Colonic mucosa (tissue), 4 donors: ENCODE measurements at regions not wholly inside any gene's neighbourhood (a gene's known extent, or its start where the extent isn't known, plus 50 kb on each side); places are given as distances from the start of the nearest gene placed in this dataset.
A peak's percentile ranks its signal among the peaks of the same experiment; 100 is the strongest.

Experiments
- DNase-seq: peaks from one replicate; pipeline ENCODE4 v3.0.0-alpha.2; 2020
- H3K27ac ChIP-seq: fragments of 200-600 bp; one replicate; pipeline ENCODE4 v1.8.0; 2021
- H3K27me3 ChIP-seq: fragments of 200-600 bp; one replicate; pipeline ENCODE4 v1.8.0; 2021
- H3K36me3 ChIP-seq: fragments of 200-600 bp; one replicate; pipeline ENCODE4 v1.8.0; 2021
- H3K4me1 ChIP-seq: fragments of 200-600 bp; one replicate; pipeline ENCODE4 v1.8.0; 2021; ENCODE audit warnings: mild to moderate bottlenecking
- H3K4me3 ChIP-seq: fragments of 200-600 bp; one replicate; pipeline ENCODE4 v1.8.0; 2021
- H3K9ac ChIP-seq, 2 donors: one replicate each; pipeline ENCODE4 v1.7.0; 2013; ENCODE audit warnings: control low read depth in 2 of 2, low read depth in 2 of 2, low read length in 2 of 2
- H3K9me3 ChIP-seq: fragments of 200-600 bp; one replicate; pipeline ENCODE4 v1.8.0; 2021
- intact Hi-C: fragments of 100-400 bp; cut with DNase I; formaldehyde crosslinking; loops from one replicate; pipeline ENCODE4 v1.14.1; 2022
- TF ChIP-seq, protein P1 (sequence below): fragments of 200-600 bp; IDR thresholded peaks from one replicate; pipeline ENCODE4 v1.8.0; 2022; ENCODE audit warnings: antibody characterized with exemption, mild to moderate bottlenecking
- donor health status: healthy.
- donor health status: DM: no; HTN: no; CAD: no.
- donor health status: DM: no; HTN: no; CAD: no.

DNA sequence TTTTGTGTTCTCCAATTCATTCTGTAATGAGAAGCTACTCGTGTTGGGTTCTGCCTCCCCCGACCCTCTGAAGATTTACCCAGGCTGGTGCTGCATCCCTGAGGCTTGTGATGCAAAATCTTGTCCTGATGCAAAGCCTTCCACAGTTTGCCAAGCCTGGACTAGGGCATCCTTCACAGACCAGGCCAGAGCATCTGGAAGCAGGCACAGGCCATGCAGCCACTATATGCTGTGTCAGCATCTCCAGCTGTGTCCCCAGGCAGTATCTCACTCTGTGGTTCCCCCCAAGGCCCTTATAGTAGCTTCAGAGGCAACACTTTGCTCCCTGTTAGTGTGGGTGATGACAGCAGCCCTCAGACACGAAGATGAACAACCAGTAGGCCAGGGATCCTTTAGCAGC lies 77.3 kb upstream of the RCN1 start:
- intact Hi-C loops: no loop called here
- H3K9me3 ChIP-seq: no peaks in the 10 kb centered on the region
- DNase-seq: no peak
- H3K27me3 ChIP-seq: no peaks in the 10 kb centered on the region
- H3K9ac ChIP-seq: no peak overlapping the region
- TF ChIP-seq, protein P1, sequence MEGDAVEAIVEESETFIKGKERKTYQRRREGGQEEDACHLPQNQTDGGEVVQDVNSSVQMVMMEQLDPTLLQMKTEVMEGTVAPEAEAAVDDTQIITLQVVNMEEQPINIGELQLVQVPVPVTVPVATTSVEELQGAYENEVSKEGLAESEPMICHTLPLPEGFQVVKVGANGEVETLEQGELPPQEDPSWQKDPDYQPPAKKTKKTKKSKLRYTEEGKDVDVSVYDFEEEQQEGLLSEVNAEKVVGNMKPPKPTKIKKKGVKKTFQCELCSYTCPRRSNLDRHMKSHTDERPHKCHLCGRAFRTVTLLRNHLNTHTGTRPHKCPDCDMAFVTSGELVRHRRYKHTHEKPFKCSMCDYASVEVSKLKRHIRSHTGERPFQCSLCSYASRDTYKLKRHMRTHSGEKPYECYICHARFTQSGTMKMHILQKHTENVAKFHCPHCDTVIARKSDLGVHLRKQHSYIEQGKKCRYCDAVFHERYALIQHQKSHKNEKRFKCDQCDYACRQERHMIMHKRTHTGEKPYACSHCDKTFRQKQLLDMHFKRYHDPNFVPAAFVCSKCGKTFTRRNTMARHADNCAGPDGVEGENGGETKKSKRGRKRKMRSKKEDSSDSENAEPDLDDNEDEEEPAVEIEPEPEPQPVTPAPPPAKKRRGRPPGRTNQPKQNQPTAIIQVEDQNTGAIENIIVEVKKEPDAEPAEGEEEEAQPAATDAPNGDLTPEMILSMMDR: no peak
- no peaks in the 10 kb centered on the region for H3K4me1 ChIP-seq
- no peaks in the 10 kb centered on the region for H3K36me3 ChIP-seq
- H3K4me3 ChIP-seq: no peak overlapping the region
- no peak overlapping the region for H3K27ac ChIP-seq

DNA sequence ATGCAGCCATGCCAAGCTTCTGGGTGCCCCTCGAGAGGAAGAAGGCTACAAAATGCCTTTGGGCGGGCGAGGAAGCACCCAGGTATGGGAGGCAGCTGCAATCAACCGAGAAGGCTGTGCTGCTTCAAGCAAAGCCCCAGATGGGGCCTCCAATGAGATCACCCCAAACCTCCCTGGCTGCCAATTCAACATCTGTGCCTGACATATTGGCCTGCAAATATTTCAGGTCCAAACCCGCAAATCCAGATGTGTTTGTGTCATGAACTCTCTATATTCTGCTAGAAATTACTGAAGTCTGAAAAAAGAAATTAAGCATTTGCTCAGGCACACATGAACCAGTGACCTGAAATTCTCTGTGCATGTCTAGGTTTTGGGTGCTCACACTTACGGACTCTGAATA lies 78.8 kb upstream of the RCN1 start:
- no peak for DNase-seq
- TF ChIP-seq, protein P1: no peak
- Histone ChIP-seq H3K27me3 (no peaks in the 10 kb centered on the region), H3K36me3 (no peaks in the 10 kb centered on the region), H3K27ac (no peak overlapping the region), H3K4me3 (no peak overlapping the region), H3K4me1 (no peaks in the 10 kb centered on the region), H3K9ac (no peak overlapping the region), H3K9me3 (no peaks in the 10 kb centered on the region)
- intact Hi-C loops: no loop called here

DNA sequence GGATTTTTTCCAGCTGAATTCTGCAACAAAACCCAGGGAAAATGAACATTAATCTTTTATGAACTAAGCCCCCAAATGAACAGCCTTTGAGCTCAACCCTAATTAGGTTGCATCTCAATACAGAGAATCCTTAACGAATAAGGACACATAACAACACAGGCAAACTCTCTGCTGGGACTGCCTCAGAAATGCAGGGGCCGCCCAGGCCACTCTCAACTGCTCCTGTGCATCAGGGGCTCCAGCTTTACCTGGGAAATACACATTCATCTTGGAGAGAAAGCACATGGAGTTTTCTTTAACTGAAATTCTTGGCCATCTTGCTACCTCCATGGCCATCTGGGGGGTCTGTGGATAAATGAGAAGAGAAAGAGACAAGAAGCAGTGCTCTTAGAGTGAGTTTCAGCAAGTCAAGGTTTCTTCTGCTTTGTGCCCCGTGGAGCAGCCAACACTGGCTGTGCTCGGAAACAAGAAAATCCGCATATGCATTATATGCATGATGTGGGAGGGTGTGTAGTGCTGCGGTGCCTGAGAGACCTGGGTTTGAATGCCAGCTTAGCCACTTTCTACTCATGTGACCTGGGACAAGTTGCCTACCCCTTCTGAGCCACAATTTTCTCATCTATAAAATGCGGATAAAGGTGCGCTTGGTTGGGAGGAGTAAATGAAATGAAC lies 81.9 kb upstream of the RCN1 start:
- H3K4me3 ChIP-seq: no peak overlapping the region
- no peaks in the 10 kb centered on the region for H3K9me3 ChIP-seq
- no peaks in the 10 kb centered on the region for H3K27me3 ChIP-seq
- no peak overlapping the region for H3K27ac ChIP-seq
- no peaks in the 10 kb centered on the region for H3K36me3 ChIP-seq
- DNase-seq: no peak
- intact Hi-C loops: no loop called here
- no peaks in the 10 kb centered on the region for H3K4me1 ChIP-seq
- TF ChIP-seq, protein P1: no peak
- no peak overlapping the region for H3K9ac ChIP-seq

DNA sequence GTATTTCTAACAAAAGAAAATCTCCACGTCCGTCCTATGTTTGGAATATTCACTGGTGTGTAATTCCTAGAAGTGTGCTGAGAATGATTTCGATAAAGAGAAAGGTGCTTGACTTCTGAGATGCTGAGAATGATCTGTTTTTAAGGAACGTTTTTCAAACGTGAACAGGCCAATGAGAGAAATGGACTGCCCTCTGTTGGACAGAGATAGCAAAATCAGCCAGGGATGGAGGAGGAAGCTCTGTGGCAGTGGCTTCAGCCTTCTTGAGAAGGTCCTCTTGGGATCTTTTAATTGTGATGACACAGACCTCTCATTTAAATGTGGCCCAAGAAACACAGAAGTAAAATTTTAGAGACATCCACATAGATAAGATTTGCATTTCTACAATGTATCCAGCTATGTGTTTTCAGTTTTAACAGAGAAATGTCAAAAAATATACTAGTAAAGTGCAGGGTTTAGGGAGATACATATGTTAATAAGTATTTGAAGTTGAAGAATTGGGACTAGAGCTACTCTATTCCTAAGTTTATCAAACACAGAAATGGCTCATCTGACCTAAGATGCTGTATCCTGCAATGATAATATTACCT lies 84.0 kb upstream of the RCN1 start:
- H3K27me3 ChIP-seq: no peaks in the 10 kb centered on the region
- H3K36me3 ChIP-seq: no peaks in the 10 kb centered on the region
- no peaks in the 10 kb centered on the region for H3K9me3 ChIP-seq
- no peak for DNase-seq
- no peak overlapping the region for H3K4me3 ChIP-seq
- H3K9ac ChIP-seq: no peak overlapping the region
- no peaks in the 10 kb centered on the region for H3K4me1 ChIP-seq
- H3K27ac ChIP-seq: no peak overlapping the region
- TF ChIP-seq, protein P1: peak; percentile 22
- intact Hi-C loops: no loop called here

DNA sequence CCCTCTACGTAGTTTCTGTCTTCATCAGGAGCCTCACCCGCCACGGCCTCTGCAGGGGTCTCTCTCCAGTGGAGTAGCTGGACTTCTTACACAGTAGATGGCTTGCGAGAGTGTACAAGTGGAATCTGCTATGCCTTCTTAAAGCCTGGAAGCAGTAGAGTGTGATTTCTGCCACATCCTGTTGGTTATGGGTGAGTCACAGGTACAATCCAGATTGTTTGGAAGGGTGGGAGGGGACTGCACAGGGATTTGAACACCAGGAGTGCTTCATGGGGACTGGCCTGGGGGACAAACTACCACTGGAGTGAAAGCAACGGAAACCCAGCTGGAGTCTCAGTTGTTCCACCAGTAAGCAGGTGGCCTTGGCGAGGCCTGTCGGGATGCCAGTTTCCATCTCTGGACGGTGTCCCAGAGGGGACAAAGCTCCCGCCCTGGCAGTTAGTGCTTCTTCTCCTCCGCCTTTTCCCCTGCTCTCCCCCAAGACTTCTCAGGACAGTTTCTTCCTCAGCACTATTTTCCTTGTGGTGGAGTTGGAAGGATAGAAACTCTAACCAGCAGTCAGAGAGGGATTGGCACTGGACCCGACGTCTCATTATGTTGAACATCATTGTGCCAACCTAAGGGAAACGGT lies 85.0 kb upstream of the RCN1 start:
- no peak overlapping the region for H3K4me3 ChIP-seq
- no peak overlapping the region for H3K27ac ChIP-seq
- H3K4me1 ChIP-seq: no peaks in the 10 kb centered on the region
- H3K27me3 ChIP-seq: no peaks in the 10 kb centered on the region
- H3K9ac ChIP-seq: no peak overlapping the region
- no peak for DNase-seq
- H3K9me3 ChIP-seq: no peaks in the 10 kb centered on the region
- intact Hi-C loops: no loop called here
- H3K36me3 ChIP-seq: no peaks in the 10 kb centered on the region
- TF ChIP-seq, protein P1: no peak
